Neutrophil (primary cell): ENCODE measurements at regions not wholly inside any gene's neighbourhood (a gene's known extent, or its start where the extent isn't known, plus 50 kb on each side); places are given as distances from the start of the nearest gene placed in this dataset.

Source experiments
- H3K27ac ChIP-seq: fragments of 200-600 bp; sonication (generic); 2 replicates; pipeline ENCODE4 v1.5.1; 2016; ENCODE audit warnings: mild to moderate bottlenecking, moderate library complexity
- H3K27me3 ChIP-seq: fragments of 200-600 bp; sonication (generic); 2 replicates; pipeline ENCODE4 v1.6.0; 2016; ENCODE audit warnings: mild to moderate bottlenecking
- H3K36me3 ChIP-seq: fragments of 200-600 bp; sonication (generic); 2 replicates; pipeline ENCODE4 v1.5.1; 2017
- H3K4me1 ChIP-seq, 2 experiments: fragments of 200-600 bp in 1 of 2; sonication (generic) in 1 of 2; 1 replicate in 1 of 2; 2 replicates in 1 of 2; pipeline versions ENCODE4 v1.5.1 to v1.6.1; 2013 to 2016; ENCODE audit warnings: low read depth in 1 of 2, low read length in 1 of 2, mild to moderate bottlenecking in 1 of 2, moderate library complexity in 1 of 2; ENCODE audit not compliant: control insufficient read depth in 1 of 2, insufficient read depth in 1 of 2
- H3K4me3 ChIP-seq, 2 experiments: fragments of 200-600 bp in 1 of 2; sonication (generic) in 1 of 2; 1 replicate in 1 of 2; 2 replicates in 1 of 2; pipeline ENCODE4 v1.5.1; 2013 to 2016; ENCODE audit warnings: low read depth in 1 of 2, low read length in 1 of 2, mild to moderate bottlenecking in 1 of 2, moderate library complexity in 1 of 2
- H3K9me3 ChIP-seq: fragments of 200-600 bp; sonication (generic); 2 replicates; pipeline ENCODE4 v1.5.1; 2016
- CTCF ChIP-seq: fragments of 200-600 bp; sonication (generic); IDR thresholded peaks from 2 replicates; pipeline ENCODE4 v1.5.1; 2016; ENCODE audit warnings: antibody characterized with exemption

GRCh38 chr15:70204652-70205051 is 106.9 kb upstream of the TLE3 start:
- no peaks in the 10 kb centered on the region for H3K36me3 ChIP-seq
- H3K4me3 ChIP-seq: no peak overlapping the region
- H3K4me1 ChIP-seq: peaks cover 0 to 5% of the 10 kb centered on the region in 2 experiments
- H3K27ac ChIP-seq: no peak overlapping the region
- H3K9me3 ChIP-seq: no peaks in the 10 kb centered on the region
- peaks cover 21% of the 10 kb centered on the region for H3K27me3 ChIP-seq
- no peak for TF ChIP-seq CTCF

- H3K4me1 ChIP-seq: peaks cover 0 to 5% of the 10 kb centered on the region in 2 experiments
- no peak for TF ChIP-seq CTCF
- H3K27me3 ChIP-seq: peaks cover 27% of the 10 kb centered on the region
Observed at GRCh38 chr15:70203981-70204560, 106.4 kb upstream of the TLE3 start.

GRCh38 chr15:70202756-70203155 is 105.0 kb upstream of the TLE3 start:
- H3K4me1 ChIP-seq: peaks cover 0 to 5% of the 10 kb centered on the region in 2 experiments
- H3K36me3 ChIP-seq: no peaks in the 10 kb centered on the region
- no peak overlapping the region for H3K27ac ChIP-seq
- no peaks in the 10 kb centered on the region for H3K9me3 ChIP-seq
- TF ChIP-seq CTCF: no peak
- H3K4me3 ChIP-seq: no peak overlapping the region
- peaks cover 34% of the 10 kb centered on the region for H3K27me3 ChIP-seq

More at GRCh38 chr15:70203981-70204560, 106.4 kb upstream of the TLE3 start:
- Histone ChIP-seq H3K9me3 (no peaks in the 10 kb centered on the region), H3K27ac (no peak overlapping the region), H3K36me3 (no peaks in the 10 kb centered on the region), H3K4me3 (no peak overlapping the region)

GRCh38 chr15:70201425-70201775 is 103.7 kb upstream of the TLE3 start:
- Histone ChIP-seq H3K27me3 (peaks cover 34% of the 10 kb centered on the region), H3K36me3 (no peaks in the 10 kb centered on the region), H3K27ac (no peak overlapping the region), H3K4me3 (no peak overlapping the region), H3K9me3 (no peaks in the 10 kb centered on the region), H3K4me1 (peaks cover 0 to 5% of the 10 kb centered on the region in 2 experiments)
- no peak for TF ChIP-seq CTCF

- no peaks in the 10 kb centered on the region for H3K36me3 ChIP-seq
- no peaks in the 10 kb centered on the region for H3K9me3 ChIP-seq
- peaks cover 34% of the 10 kb centered on the region for H3K27me3 ChIP-seq
- TF ChIP-seq CTCF: no peak
- H3K4me3 ChIP-seq: no peak overlapping the region
- H3K27ac ChIP-seq: no peak overlapping the region
- peaks cover 0 to 5% of the 10 kb centered on the region in 2 experiments for H3K4me1 ChIP-seq
Observed at GRCh38 chr15:70200511-70201424, 103.1 kb upstream of the TLE3 start.
